GM06990 (cell line): ENCODE measurements at regions not wholly inside any gene's neighbourhood (a gene's known extent, or its start where the extent isn't known, plus 50 kb on each side); places are given as distances from the start of the nearest gene placed in this dataset.

ENCODE experiments used
- DNase-seq: peaks from one replicate; pipeline ENCODE4 v3.0.0-alpha.2; 2011; ENCODE audit not compliant: insufficient read length; ENCODE audit errors: extremely low read depth
- H3K27me3 ChIP-seq: replicated peaks from 2 replicates; pipeline ENCODE4 v1.6.0; 2011; ENCODE audit warnings: low read length; ENCODE audit not compliant: control insufficient read depth, insufficient read depth
- H3K36me3 ChIP-seq: 2 replicates; pipeline ENCODE4 v1.5.1; 2011; ENCODE audit warnings: low read length; ENCODE audit not compliant: control insufficient read depth, insufficient read depth
- H3K4me3 ChIP-seq: replicated peaks from 2 replicates; pipeline ENCODE4 v1.5.1; 2011; ENCODE audit warnings: low read depth, mild to moderate bottlenecking, control low read depth, low read length
- CTCF ChIP-seq: IDR thresholded peaks from 2 replicates; pipeline ENCODE4 v1.5.1; 2011; ENCODE audit warnings: low read length, control low read depth, mild to moderate bottlenecking, inconsistent platforms; ENCODE audit not compliant: insufficient read depth, poor library complexity, severe bottlenecking

GRCh38 chr4:156347412-156348075 lies 393.9 kb upstream of the CTSO start:
- Histone ChIP-seq H3K36me3 (no peaks in the 10 kb centered on the region), H3K27me3 (no peaks in the 10 kb centered on the region), H3K4me3 (no peak overlapping the region)
- no peak for TF ChIP-seq CTCF
- DNase-seq, result no peak

GRCh38 chr4:156346959-156347385 lies 393.3 kb upstream of the CTSO start:
- no peak for TF ChIP-seq CTCF
- H3K4me3 ChIP-seq, result no peak overlapping the region
- no peak for DNase-seq
- H3K27me3 ChIP-seq, result no peaks in the 10 kb centered on the region
- H3K36me3 ChIP-seq, result no peaks in the 10 kb centered on the region

- H3K36me3 ChIP-seq, result no peaks in the 10 kb centered on the region
- no peak for TF ChIP-seq CTCF
- DNase-seq, result no peak
- no peak overlapping the region for H3K4me3 ChIP-seq
- no peaks in the 10 kb centered on the region for H3K27me3 ChIP-seq
Measured at GRCh38 chr4:156344397-156344796, 390.7 kb upstream of the CTSO start.

GRCh38 chr4:156336511-156336910 lies 382.8 kb upstream of the CTSO start:
- DNase-seq, result no peak
- TF ChIP-seq CTCF, result no peak
- H3K4me3 ChIP-seq, result no peak overlapping the region
- H3K27me3 ChIP-seq, result no peaks in the 10 kb centered on the region
- H3K36me3 ChIP-seq, result no peaks in the 10 kb centered on the region

- no peaks in the 10 kb centered on the region for H3K36me3 ChIP-seq
- H3K27me3 ChIP-seq, result no peaks in the 10 kb centered on the region
- no peak for TF ChIP-seq CTCF
- DNase-seq, result no peak
- H3K4me3 ChIP-seq, result no peak overlapping the region
Measured at GRCh38 chr4:156335721-156336120, 382.1 kb upstream of the CTSO start.
